Heart left ventricle (tissue), 16 donors: ENCODE measurements at regions not wholly inside any gene's neighbourhood (a gene's known extent, or its start where the extent isn't known, plus 50 kb on each side); places are given as distances from the start of the nearest gene placed in this dataset.

Experiments
- ATAC-seq, 4 donors: fragments of 200-7000 bp; cut with Tn5 transposase; one replicate each; pipeline ENCODE4 v1.9.1; 2020 to 2022; ENCODE audit warnings: moderate library complexity in 4 of 4, mild to moderate bottlenecking in 3 of 4, moderate number of reproducible peaks in 1 of 4
- DNase-seq, 5 donors: peaks; one replicate each; pipeline ENCODE4 v3.0.0-alpha.2; 2020
- H3K27ac ChIP-seq, 12 donors: fragments of 200-600 bp; sonication (generic) in 4 of 12; one replicate each; pipeline versions ENCODE4 v1.5.0 to v1.8.0; 2016 to 2022; ENCODE audit warnings: mild to moderate bottlenecking in 2 of 12
- H3K27me3 ChIP-seq, 9 donors: fragments of 200-600 bp; sonication (generic) in 2 of 9; one replicate each; pipeline versions ENCODE4 v1.5.1 to v1.8.0; 2016 to 2022; ENCODE audit warnings: mild to moderate bottlenecking in 3 of 9
- H3K36me3 ChIP-seq, 9 donors: fragments of 200-600 bp; sonication (generic) in 2 of 9; one replicate each; pipeline versions ENCODE4 v1.5.0 to v1.8.0; 2018 to 2022; ENCODE audit warnings: mild to moderate bottlenecking in 2 of 9
- H3K4me1 ChIP-seq, 12 donors: fragments of 200-600 bp; sonication (generic) in 4 of 12; one replicate each; pipeline versions ENCODE4 v1.5.0 to v1.8.0; 2016 to 2022; ENCODE audit warnings: mild to moderate bottlenecking in 3 of 12
- H3K4me3 ChIP-seq, 12 donors: fragments of 200-600 bp; sonication (generic) in 4 of 12; one replicate each; pipeline versions ENCODE4 v1.5.0 to v1.8.0; 2017 to 2022; ENCODE audit warnings: mild to moderate bottlenecking in 9 of 12, moderate library complexity in 4 of 12
- H3K9me3 ChIP-seq, 12 donors: fragments of 200-600 bp; sonication (generic) in 4 of 12; one replicate each; pipeline versions ENCODE4 v1.5.0 to v1.8.0; 2016 to 2022; ENCODE audit warnings: mild to moderate bottlenecking in 1 of 12
- POLR2A ChIP-seq, 2 donors: fragments of 450-650 bp; IDR thresholded peaks; one replicate each; pipeline ENCODE4 v1.6.1; 2017; ENCODE audit warnings: antibody characterized with exemption in 2 of 2, mild to moderate bottlenecking in 2 of 2, moderate library complexity in 2 of 2
- WGBS, 4 donors: extraction: QIAGEN DNeasy Blood & Tissue Kit in 2 of 4; methylation state at CpG; one replicate each; pipeline versions ENCODE4 v1.1.5 to v1.1.7; 2013 to 2018; 5-methylcytosine and 5-hydroxymethylcytosine counted together
- intact Hi-C, 10 donors: fragments of 100-400 bp; cut with DNase I; formaldehyde crosslinking; loops; one replicate each; pipeline versions ENCODE4 v1.11.1 to v1.14.2; 2022
- TF ChIP-seq, protein P1 (sequence below), 12 donors: fragments of 200-600 bp; sonication (generic) in 4 of 12; IDR thresholded peaks; one replicate each; pipeline versions ENCODE4 v1.5.0 to v1.8.0; 2018 to 2022; ENCODE audit warnings: antibody characterized with exemption in 12 of 12, mild to moderate bottlenecking in 5 of 12
- donor health status: ischemic (EF 13 %, LVEDD 7.1; RV severe dilation, severe dysfunction).
- donor health status: healthy with polysubstance abuse.
- donor health status: DM: no; HTN: yes; CAD: no.
- donor health status: DM: no; HTN: no; CAD: no.
- donor health status: ischemic (EF 25% LVEDD 6.9; RV normal size, moderate dysfunction).
- donor health status: ischemic (EF 25% LVEDD 5.7; RV mildly dilated, moderate dysfunction).
- donor health status: healthy.
- donor health status: DM: yes; HTN: yes; CAD: no.
- donor health status: ischemic (EF 35%, LVEDD 5.7; RV mildly dilated, moderate dysfunction).
- donor health status: nonischemic (EF 11% LVEDD 7.7; RV severe dilation, severe dysfunction).
- donor health status: DM: yes; HTN: yes; CAD: no.
- donor health status: PGD.
- donor health status: ischemic (EF 29% LVEDD 5.4; RV normal size, mild dysfunction).
- donor health status: nonischemic (EF 23%, LVEDD 6.1; RV moderate dilation, normal function).

DNA sequence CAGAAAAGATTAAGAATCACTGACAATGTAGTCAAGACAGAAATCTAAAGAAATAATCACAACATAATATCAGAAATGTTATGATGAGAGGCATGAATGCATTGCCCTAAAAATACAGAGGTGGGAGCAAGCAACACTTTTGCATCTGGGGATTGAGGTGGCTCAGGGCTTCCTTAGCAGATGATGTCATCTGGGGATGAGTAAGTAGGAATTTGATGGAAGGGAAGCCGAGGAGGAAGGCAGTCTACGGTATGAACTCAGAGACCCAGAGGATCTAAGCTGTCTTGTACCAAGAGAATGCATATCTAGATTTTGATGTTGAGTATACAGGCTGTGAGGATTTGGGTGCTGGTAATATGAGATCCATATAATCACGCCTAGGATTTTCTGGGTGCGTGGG lies 193.0 kb upstream of the SNX19 start:
- DNase-seq (no peak), ATAC-seq (no peak)
- TF ChIP-seq POLR2A (IDR thresholded peaks at IDR 0.05) = no peak
- TF ChIP-seq, protein P1, sequence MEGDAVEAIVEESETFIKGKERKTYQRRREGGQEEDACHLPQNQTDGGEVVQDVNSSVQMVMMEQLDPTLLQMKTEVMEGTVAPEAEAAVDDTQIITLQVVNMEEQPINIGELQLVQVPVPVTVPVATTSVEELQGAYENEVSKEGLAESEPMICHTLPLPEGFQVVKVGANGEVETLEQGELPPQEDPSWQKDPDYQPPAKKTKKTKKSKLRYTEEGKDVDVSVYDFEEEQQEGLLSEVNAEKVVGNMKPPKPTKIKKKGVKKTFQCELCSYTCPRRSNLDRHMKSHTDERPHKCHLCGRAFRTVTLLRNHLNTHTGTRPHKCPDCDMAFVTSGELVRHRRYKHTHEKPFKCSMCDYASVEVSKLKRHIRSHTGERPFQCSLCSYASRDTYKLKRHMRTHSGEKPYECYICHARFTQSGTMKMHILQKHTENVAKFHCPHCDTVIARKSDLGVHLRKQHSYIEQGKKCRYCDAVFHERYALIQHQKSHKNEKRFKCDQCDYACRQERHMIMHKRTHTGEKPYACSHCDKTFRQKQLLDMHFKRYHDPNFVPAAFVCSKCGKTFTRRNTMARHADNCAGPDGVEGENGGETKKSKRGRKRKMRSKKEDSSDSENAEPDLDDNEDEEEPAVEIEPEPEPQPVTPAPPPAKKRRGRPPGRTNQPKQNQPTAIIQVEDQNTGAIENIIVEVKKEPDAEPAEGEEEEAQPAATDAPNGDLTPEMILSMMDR (IDR thresholded peaks at IDR 0.05) = no peak
- 62 to 69% (median 63%) methylated on average over 4 of the region's 4 CpGs for WGBS, 4 donors
- no peaks in the 10 kb centered on the region for H3K4me1 ChIP-seq
- intact Hi-C loops = no loop called here
- H3K27ac ChIP-seq = no peak overlapping the region
- H3K36me3 ChIP-seq = no peaks in the 10 kb centered on the region
- peaks cover 0 to 15% (median 2%) of the 10 kb centered on the region in 12 donors for H3K9me3 ChIP-seq
- no peak overlapping the region for H3K4me3 ChIP-seq
- H3K27me3 ChIP-seq = peaks cover 0 to 3% (median 0%) of the 10 kb centered on the region in 9 donors

DNA sequence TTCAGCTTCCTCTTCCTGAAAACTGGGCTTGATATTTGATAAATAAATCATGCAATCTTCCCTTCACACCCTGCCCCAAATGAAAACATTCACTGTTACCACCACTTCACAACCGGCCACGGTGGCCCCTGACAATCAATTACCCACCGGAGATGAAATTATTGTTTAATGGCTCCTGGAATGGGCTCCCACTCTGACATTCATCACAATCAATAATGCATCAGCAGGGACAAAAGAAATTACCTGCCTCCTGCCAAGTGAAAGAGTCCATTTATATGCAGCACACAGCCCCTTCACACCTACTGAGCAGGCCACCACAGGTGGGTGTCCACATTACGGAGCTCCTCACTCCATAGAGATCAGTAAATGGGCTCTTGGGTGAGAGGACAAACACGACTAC lies 193.5 kb upstream of the SNX19 start:
- TF ChIP-seq POLR2A (IDR thresholded peaks at IDR 0.05) = no peak
- TF ChIP-seq, protein P1 (IDR thresholded peaks at IDR 0.05) = no peak
- intact Hi-C loops = no loop called here
- Histone ChIP-seq H3K4me3 (no peak overlapping the region), H3K4me1 (no peaks in the 10 kb centered on the region), H3K36me3 (no peaks in the 10 kb centered on the region), H3K9me3 (peaks cover 0 to 15% (median 2%) of the 10 kb centered on the region in 12 donors), H3K27ac (no peak overlapping the region), H3K27me3 (peaks cover 0 to 3% (median 0%) of the 10 kb centered on the region in 9 donors)
- no peak for DNase-seq
- no peak for ATAC-seq
- 75 to 87% (median 81%) methylated on average over 5 of the region's 5 CpGs for WGBS, 4 donors

DNA sequence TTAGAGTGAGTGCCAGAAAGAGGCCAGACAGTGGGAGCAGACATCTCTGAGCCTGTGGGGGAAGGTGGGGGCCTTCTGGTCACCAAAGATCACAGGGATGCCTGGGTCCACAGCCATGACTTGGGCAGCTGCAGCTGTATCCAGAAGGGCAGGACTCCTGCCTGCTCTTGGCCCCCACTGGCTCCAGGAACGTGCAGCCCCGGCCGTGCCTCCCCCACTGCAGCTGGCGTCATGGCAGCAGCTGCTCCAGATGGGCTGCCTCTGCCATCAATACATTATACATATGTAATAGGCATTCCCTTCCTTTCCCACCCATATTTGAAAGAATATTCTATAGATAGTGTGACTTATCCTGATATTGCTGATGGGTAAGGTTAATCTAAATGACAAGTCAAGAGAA lies 195.5 kb upstream of the SNX19 start:
- DNase-seq (no peak), ATAC-seq (no peak)
- no peaks in the 10 kb centered on the region for H3K36me3 ChIP-seq
- no peak overlapping the region for H3K4me3 ChIP-seq
- 75 to 90% (median 86%) methylated on average over 4 of the region's 4 CpGs for WGBS, 4 donors
- TF ChIP-seq POLR2A (IDR thresholded peaks at IDR 0.05) = no peak
- TF ChIP-seq, protein P1 (IDR thresholded peaks at IDR 0.05) = no peak
- peaks cover 0 to 15% (median 2%) of the 10 kb centered on the region in 12 donors for H3K9me3 ChIP-seq
- no peak overlapping the region for H3K27ac ChIP-seq
- H3K27me3 ChIP-seq = peaks cover 0 to 3% (median 0%) of the 10 kb centered on the region in 9 donors
- intact Hi-C loops = no loop called here
- no peaks in the 10 kb centered on the region for H3K4me1 ChIP-seq

DNA sequence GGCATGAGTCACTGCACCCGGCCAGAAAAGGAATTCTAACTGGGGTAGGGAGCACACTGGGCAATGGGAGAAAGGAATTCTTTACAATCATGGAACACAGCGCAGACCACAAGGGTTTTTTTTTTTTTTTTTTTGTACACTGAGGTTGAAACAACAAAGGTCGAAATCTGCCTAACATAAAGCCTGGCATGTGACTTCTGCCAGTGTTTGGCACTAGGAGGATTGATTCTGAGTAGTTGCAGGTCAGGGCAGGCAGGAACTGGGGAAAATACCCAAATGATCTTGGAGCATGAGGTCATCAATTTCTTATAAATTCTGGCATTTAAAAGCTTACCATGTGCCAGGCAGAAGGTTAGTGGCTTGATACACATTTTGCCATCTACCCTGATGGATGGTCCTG lies 202.0 kb upstream of the SNX19 start:
- intact Hi-C loops = no loop called here
- DNase-seq (no peak), ATAC-seq (no peak)
- 76 to 85% (median 78%) methylated on average over 3 of the region's 3 CpGs for WGBS, 4 donors
- Histone ChIP-seq H3K4me3 (no peak overlapping the region), H3K4me1 (no peaks in the 10 kb centered on the region), H3K27ac (no peak overlapping the region), H3K36me3 (no peaks in the 10 kb centered on the region), H3K27me3 (no peaks in the 10 kb centered on the region), H3K9me3 (no peaks in the 10 kb centered on the region)
- TF ChIP-seq, protein P1 (IDR thresholded peaks at IDR 0.05) = no peak
- TF ChIP-seq POLR2A (IDR thresholded peaks at IDR 0.05) = no peak
